ENCODE measurements at regions not wholly inside any gene's neighbourhood (a gene's known extent, or its start where the extent isn't known, plus 50 kb on each side); places are given as distances from the start of the nearest gene placed in this dataset.
"Not testable (repeated sequence)": the region's sequence is repeated elsewhere in the genome, so short reads cannot be mapped to it uniquely, and the experiment has no call there.

DNA sequence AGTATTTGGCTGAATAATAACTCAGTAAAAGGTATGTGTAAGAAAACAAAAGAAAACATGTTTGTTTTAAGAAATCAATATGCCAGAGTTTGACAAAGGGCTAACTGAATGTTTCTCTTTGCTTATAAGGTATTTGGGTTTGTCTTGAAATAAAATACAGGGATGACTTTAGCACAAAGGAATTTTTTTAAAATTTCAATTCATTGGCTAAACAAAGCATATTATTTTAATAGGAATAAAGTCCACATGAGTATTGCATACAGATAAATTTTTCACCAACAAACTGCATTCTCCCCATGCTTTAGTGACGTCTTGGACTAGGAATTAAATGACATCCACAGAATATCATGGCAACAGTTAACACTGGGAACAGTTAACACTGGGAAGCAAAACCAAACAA is 480.0 kb upstream of the JAG1 start:
- DNase-seq, result no peak

- no peak for DNase-seq
Observed at GRCh38 chr20:11155156-11155756, 481.5 kb upstream of the JAG1 start.

DNA sequence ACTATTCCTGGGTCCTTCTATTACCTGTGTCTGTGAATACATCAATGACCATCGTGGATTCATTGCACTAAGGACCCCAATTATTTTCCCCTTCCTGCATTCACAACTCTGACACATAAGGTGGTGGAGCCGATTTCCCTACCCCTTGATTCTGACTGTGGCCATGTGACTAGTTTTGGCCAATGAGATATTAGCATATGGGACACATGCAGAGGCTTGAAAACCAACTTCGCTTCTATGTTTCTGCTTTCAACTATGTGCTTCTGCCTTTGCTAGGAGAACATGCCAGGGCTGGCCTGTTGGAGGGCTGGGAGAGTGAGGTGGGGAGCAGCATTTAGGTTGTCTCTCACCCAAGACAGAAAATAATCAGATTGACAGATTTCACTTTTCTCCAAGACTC is 483.1 kb upstream of the JAG1 start:
- DNase-seq, result no peak

GRCh38 chr20:11158146-11158545 is 484.3 kb upstream of the JAG1 start:
- no peak for DNase-seq

- DNase-seq, result no peak
Observed at GRCh38 chr20:11158589-11158988, 484.8 kb upstream of the JAG1 start.

DNA sequence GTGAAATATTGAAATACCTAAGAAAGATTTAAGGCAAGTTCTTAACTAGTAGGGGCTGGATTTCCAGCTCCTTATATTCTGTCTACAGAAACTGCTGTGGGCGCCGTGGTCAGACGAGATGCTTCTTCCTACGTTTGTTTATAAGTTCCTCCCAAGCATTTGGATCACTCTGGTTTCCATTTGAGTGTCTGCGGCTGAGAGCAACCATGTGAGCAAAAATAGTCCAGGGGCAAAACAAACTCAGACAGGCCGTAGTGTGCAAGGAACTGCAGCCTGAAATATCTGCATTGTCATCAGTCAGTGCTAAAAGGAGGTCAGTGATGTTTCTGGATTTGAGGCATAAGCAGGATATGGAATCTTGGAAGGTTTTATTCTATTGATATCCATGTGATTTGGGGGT is 485.9 kb upstream of the JAG1 start:
- DNase-seq, result no peak

- no peak for DNase-seq
Observed at GRCh38 chr20:11162026-11162775, 488.4 kb upstream of the JAG1 start.

DNA sequence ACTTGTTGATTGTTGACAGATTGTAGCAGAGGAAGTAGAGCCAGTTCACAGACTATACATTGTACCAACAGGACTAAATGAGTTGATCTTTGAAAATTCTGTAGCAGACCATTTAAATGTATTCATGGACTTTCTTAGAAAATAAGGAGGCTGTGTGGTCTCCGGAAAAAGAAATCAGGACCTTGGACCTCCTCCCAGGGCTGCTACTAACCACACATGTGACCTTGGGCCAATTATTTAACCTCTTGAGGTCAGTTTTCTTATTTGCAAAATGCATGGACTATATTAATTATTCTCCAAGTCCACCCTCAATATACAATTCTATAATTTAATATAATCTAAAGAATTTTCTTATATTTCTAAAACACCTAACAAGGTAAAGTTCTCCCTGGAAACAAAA is 492.0 kb upstream of the JAG1 start:
- no peak for DNase-seq

GRCh38 chr20:11166712-11167111 is 492.9 kb upstream of the JAG1 start:
- DNase-seq, result no peak

- DNase-seq, result no peak
Observed at GRCh38 chr20:11168026-11168425, 494.2 kb upstream of the JAG1 start.

DNA sequence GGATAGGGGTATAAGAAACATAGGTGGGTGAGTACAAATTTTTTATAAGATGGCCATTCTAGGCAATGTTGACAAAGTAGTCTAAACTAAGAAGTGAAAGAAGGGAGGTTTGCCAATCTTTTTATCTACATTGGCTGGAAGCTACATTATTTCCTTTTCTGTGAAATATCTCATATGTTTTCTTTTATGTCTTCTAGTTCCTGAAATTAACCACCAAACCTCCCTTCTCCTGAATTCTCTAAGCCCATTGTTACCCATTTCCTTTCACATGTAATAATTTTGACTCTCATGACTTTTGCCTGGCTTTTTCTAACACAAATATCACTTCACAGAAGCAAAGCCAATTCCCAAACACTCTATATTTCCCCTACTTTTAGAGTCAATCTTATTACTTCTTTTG is 496.2 kb upstream of the JAG1 start:
- no peak for DNase-seq

DNA sequence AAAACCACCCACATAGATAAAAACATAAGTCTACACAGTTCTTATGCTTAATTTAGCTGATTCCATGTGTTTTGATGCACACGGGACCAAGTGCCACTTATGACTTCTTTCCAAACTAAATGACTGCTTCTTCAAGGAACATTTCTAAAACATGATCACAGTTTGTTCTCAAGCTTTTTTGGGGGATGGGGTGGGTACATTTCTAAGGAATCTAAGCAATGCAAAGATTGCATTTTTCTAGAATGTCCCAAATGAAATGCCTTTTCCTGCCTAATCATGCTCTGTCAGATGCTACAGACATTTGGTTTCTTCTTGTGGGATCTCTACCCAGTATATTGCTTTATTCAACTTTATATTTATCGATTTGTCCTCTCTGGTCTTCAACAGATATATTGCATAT is 496.8 kb upstream of the JAG1 start:
- no peak for DNase-seq

- DNase-seq, result no peak
Observed at GRCh38 chr20:11172881-11173280, 499.1 kb upstream of the JAG1 start.

DNA sequence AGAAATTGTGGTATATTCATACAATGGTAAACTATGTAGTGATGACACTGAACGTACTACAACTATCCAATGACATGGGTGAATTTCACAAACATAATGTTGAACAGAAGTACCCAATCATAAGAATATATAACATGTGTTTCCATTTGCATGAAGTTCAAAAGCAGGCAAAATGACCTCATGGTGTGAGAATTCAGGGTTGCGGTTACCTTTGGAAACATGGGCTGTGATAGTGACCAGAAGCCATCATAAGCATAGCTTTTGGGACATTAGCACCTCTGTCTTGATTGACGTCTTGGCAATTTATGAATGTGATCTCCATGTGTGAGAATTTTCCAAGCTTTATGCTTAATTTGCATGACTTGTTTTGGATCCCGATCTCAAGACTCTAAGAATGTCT is 500.1 kb upstream of the JAG1 start:
- DNase-seq, result no peak

GRCh38 chr20:11174861-11175260 is 501.1 kb upstream of the JAG1 start:
- no peak for DNase-seq

GRCh38 chr20:11176431-11176830 is 502.6 kb upstream of the JAG1 start:
- no peak for DNase-seq

- no peak for DNase-seq
Observed at GRCh38 chr20:11178946-11179654, 505.3 kb upstream of the JAG1 start.

GRCh38 chr20:11180186-11180585 is 506.4 kb upstream of the JAG1 start:
- no peak for DNase-seq

DNA sequence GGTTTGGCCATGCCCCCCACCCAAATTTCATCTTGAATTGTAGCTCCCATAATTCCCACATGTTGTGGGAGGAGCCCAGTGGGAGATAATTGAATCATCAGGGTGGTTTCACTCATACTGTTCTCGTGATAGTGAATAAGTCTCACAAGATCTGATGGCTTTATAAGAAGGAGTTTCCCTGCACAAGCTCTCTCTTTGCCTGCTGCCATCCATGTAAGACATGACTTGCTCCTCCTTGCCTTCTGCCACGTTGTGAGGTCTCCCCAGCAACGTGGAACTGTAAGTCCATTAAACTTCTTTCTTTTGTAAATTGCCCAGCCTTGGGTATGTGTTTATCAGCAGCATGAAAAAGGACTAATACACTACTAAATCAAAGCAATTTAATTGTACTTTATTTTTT is 507.3 kb upstream of the JAG1 start:
- not testable (repeated sequence) for DNase-seq

DNA sequence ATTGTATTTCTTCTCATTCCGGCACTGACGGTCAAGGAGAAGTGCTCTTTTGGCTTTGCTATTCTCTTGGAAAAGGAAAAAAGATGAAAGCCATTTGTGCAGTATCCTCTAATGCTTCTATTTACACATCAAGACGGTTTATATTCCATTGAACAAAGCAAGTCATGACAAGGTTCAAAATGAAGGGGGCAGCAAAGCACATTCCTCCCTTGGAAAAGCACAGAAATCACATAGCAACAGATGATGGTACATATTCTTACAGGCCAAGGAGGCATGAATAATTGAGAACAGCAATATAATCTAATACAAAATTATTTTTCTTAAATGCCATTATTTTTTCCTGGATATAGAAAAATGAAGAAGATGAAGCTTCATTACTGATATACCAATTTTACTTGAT is 508.2 kb upstream of the JAG1 start:
- no peak for DNase-seq

DNA sequence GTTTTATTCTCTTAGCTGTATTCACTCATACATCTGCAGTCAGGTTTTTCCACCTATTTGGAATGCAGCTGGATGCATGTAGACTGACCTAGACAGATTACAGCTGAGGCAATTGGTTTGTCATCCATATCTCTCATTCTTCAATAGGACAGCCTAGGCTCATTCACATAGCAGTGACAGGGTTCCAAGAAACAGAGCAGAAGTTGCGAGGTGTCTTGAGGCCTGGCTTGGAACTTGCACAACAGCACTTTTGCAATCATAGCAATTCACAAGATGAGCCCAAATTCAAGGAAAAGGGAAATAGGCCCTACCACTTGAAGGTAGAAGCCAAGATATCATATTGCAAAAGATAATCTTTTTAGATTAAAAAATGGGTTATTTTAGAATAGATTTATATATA is 508.9 kb upstream of the JAG1 start:
- DNase-seq, result no peak

DNA sequence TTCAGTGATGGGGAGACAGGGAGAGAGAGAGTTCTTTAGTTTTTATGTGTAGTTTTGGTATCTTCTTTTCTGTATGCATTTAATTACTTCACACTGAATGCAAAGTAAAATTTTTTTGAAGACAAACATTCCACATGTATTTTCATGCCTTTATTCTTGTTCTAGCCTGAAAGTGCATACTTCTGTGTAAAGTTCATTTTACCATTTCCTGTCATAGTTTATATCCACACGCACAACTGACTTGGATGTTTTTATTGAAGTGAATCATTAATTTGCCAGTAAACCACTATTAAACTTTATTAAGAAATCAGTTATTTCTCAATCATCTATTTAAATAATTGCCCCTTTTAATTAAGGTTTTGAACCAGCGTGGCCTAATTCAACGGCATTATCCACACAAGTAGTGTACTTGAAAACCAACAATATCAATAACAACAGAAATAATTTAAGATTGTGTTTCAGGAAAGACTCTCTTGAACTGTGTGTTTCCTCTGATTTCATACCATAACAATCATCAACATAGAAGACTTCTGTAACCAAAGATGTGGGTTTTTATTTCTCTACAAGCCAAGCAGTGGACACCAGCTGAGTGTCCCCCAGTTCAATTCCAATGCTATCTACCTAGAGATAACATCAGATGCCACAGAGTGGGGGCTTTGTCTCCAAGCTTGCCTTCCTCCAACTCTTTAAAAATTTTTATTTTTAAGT is 512.7 kb upstream of the JAG1 start:
- no peak for DNase-seq

GRCh38 chr20:11188843-11189603 is 515.2 kb upstream of the JAG1 start:
- DNase-seq, result no peak
